Endothelial cell (in vitro differentiated cells): ENCODE measurements at regions not wholly inside any gene's neighbourhood (a gene's known extent, or its start where the extent isn't known, plus 50 kb on each side); places are given as distances from the start of the nearest gene placed in this dataset.

ENCODE experiments used
- DNase-seq: peaks from one replicate; pipeline ENCODE4 v3.0.0; 2021; ENCODE audit warnings: low spot score
- H3K27ac Mint-ChIP-seq: one replicate; pipeline ENCODE4 v1.8.0; 2021; ENCODE audit warnings: mixed read lengths, inconsistent platforms; ENCODE audit not compliant: unreplicated experiment
- H3K27me3 Mint-ChIP-seq: one replicate; pipeline ENCODE4 v1.8.0; 2021; ENCODE audit warnings: mild to moderate bottlenecking, moderate library complexity, mixed read lengths, inconsistent platforms; ENCODE audit not compliant: unreplicated experiment
- H3K36me3 Mint-ChIP-seq: one replicate; pipeline ENCODE4 v1.8.0; 2021; ENCODE audit warnings: mild to moderate bottlenecking, low read depth, mixed read lengths, inconsistent platforms; ENCODE audit not compliant: unreplicated experiment
- H3K4me1 Mint-ChIP-seq: one replicate; pipeline ENCODE4 v1.8.0; 2021; ENCODE audit warnings: mild to moderate bottlenecking, mixed read lengths, inconsistent platforms; ENCODE audit not compliant: unreplicated experiment
- H3K4me3 Mint-ChIP-seq: one replicate; pipeline ENCODE4 v1.8.0; 2021; ENCODE audit warnings: mild to moderate bottlenecking, mixed read lengths, inconsistent platforms; ENCODE audit not compliant: unreplicated experiment
- H3K9me3 Mint-ChIP-seq: one replicate; pipeline ENCODE4 v1.8.0; 2021; ENCODE audit warnings: mixed read lengths, inconsistent platforms; ENCODE audit not compliant: unreplicated experiment
- TF ChIP-seq, protein P1 (sequence below): fragments of 200-600 bp; sonication (generic); IDR thresholded peaks from one replicate; pipeline ENCODE4 v1.5.0; 2021; ENCODE audit warnings: antibody characterized with exemption; ENCODE audit not compliant: unreplicated experiment

GRCh38 chr16:35626041-35626440 lies 2166.6 kb downstream of the TP53TG3F start:
- H3K4me3 Mint-ChIP-seq, result no peak overlapping the region
- no peaks in the 10 kb centered on the region for H3K4me1 Mint-ChIP-seq
- H3K27me3 Mint-ChIP-seq, result peaks cover 9% of the 10 kb centered on the region
- H3K9me3 Mint-ChIP-seq, result peaks cover 33% of the 10 kb centered on the region
- TF ChIP-seq, protein P1, sequence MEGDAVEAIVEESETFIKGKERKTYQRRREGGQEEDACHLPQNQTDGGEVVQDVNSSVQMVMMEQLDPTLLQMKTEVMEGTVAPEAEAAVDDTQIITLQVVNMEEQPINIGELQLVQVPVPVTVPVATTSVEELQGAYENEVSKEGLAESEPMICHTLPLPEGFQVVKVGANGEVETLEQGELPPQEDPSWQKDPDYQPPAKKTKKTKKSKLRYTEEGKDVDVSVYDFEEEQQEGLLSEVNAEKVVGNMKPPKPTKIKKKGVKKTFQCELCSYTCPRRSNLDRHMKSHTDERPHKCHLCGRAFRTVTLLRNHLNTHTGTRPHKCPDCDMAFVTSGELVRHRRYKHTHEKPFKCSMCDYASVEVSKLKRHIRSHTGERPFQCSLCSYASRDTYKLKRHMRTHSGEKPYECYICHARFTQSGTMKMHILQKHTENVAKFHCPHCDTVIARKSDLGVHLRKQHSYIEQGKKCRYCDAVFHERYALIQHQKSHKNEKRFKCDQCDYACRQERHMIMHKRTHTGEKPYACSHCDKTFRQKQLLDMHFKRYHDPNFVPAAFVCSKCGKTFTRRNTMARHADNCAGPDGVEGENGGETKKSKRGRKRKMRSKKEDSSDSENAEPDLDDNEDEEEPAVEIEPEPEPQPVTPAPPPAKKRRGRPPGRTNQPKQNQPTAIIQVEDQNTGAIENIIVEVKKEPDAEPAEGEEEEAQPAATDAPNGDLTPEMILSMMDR, result no peak
- H3K27ac Mint-ChIP-seq, result no peak overlapping the region
- DNase-seq, result no peak
- no peaks in the 10 kb centered on the region for H3K36me3 Mint-ChIP-seq

GRCh38 chr16:35628976-35629375 lies 2169.6 kb downstream of the TP53TG3F start:
- TF ChIP-seq, protein P1, result no peak
- no peak for DNase-seq
- Mint-ChIP-seq H3K9me3 (peaks cover 28% of the 10 kb centered on the region), H3K27me3 (peaks cover 9% of the 10 kb centered on the region), H3K27ac (no peak overlapping the region), H3K36me3 (no peaks in the 10 kb centered on the region), H3K4me3 (no peak overlapping the region), H3K4me1 (no peaks in the 10 kb centered on the region)

GRCh38 chr16:35631261-35631945 lies 2172.0 kb downstream of the TP53TG3F start:
- Mint-ChIP-seq H3K27me3 (peaks cover 9% of the 10 kb centered on the region), H3K4me3 (no peak overlapping the region), H3K4me1 (no peaks in the 10 kb centered on the region), H3K27ac (no peak overlapping the region), H3K9me3 (peaks cover 19% of the 10 kb centered on the region), H3K36me3 (no peaks in the 10 kb centered on the region)
- no peak for DNase-seq
- TF ChIP-seq, protein P1, result no peak

DNA sequence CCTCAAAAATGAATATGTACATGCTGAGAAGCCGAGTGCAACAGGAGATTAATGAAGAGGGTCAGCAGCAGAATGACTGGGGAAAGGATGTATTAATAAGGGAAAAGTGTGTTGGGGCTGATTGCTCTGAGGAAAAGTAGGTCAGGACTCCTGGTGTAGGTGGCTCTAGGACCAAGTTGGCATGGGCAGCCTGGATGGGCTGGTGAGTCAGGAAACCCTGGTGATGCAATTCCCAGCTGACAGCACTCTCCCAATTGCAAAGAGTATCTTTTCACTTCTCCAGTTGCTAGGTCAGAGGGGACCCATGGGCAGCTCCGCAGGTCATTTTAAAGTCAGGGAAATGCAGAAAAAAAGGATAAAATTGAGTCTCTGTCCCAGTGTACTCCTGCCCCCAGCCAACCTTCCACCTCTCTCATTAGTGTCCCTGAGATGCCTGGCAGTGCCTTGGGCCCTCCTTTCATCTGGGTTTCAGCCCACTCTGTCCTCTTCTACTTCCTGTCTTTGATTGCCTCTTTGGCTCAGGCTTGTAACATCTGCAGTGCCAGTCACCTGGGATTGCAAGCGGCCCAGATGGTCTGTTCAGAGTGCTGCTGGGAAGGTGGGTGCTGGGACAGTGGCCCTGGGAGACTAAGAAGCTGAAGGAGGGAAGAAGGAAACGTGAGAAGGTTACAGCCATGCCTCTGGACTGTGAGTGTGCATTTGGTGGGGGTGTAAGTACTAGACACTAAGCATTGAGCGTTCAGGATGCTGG lies 2177.2 kb downstream of the TP53TG3F start:
- DNase-seq, result no peak
- Mint-ChIP-seq H3K4me3 (no peak overlapping the region), H3K36me3 (no peaks in the 10 kb centered on the region), H3K27me3 (peaks cover 3% of the 10 kb centered on the region), H3K4me1 (no peaks in the 10 kb centered on the region), H3K27ac (no peak overlapping the region), H3K9me3 (peaks cover 19% of the 10 kb centered on the region)
- TF ChIP-seq, protein P1, result no peak

- H3K4me3 Mint-ChIP-seq, result no peak overlapping the region
- H3K9me3 Mint-ChIP-seq, result peaks cover 23% of the 10 kb centered on the region
- H3K4me1 Mint-ChIP-seq, result no peaks in the 10 kb centered on the region
- no peak overlapping the region for H3K27ac Mint-ChIP-seq
- no peaks in the 10 kb centered on the region for H3K36me3 Mint-ChIP-seq
- TF ChIP-seq, protein P1, result no peak
- H3K27me3 Mint-ChIP-seq, result peaks cover 6% of the 10 kb centered on the region
- DNase-seq, result no peak
These were observed 2178.3 kb downstream of the TP53TG3F start for GRCh38 chr16:35637683-35638082.
